ENCODE measurements at regions not wholly inside any gene's neighbourhood (a gene's known extent, or its start where the extent isn't known, plus 50 kb on each side); places are given as distances from the start of the nearest gene placed in this dataset.

DNA sequence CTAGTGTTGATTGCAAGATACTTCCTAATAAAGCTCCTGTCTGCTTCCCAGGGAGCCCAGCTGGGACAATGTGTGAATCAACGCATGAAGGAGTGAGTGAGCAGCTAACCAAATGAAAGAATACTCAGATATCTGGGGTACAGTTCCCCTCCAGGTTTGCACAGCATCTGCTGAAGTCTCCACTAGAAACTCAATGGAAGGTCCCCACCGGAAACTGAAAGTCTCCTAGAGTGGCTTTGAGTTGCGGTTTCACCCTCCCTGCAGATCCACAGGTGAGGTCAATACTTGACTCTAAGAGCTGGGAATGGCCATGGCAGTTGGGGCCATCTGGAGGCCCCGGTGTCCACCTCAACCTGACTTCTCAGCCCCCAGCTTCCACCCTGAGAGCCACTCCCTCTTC is 198.2 kb upstream of the MSX2 start:
- TF ChIP-seq EZH2phosphoT487 (IDR thresholded peaks at IDR 0.05; ENCODE audit: borderline replicate concordance) (no peak), CTCF (conservative IDR thresholded peaks at IDR 0.05; ENCODE audit: low read length) (no peak)

All from Loucy (cell line).